CD4-positive, alpha-beta T cell treated with Interleukin-6 for 4 hours (primary cell): ENCODE measurements at regions not wholly inside any gene's neighbourhood (a gene's known extent, or its start where the extent isn't known, plus 50 kb on each side); places are given as distances from the start of the nearest gene placed in this dataset.
"Not testable (repeated sequence)": the region's sequence is repeated elsewhere in the genome, so short reads cannot be mapped to it uniquely, and the experiment has no call there.

Experiments used
- DNase-seq: peaks from one replicate; pipeline ENCODE4 v3.0.0-alpha.2; 2020; ENCODE audit warnings: mixed read lengths

- DNase-seq = no peak
Measured at GRCh38 chr4:137825505-137825904, 293.2 kb upstream of the PCDH18 start.

- no peak for DNase-seq
Measured at GRCh38 chr4:137823007-137823406, 290.7 kb upstream of the PCDH18 start.

GRCh38 chr4:137819964-137820383 lies 287.7 kb upstream of the PCDH18 start:
- no peak for DNase-seq

- no peak for DNase-seq
Measured at GRCh38 chr4:137812258-137812657, 280.0 kb upstream of the PCDH18 start.

- no peak for DNase-seq
Measured at GRCh38 chr4:137806420-137806819, 274.1 kb upstream of the PCDH18 start.

- no peak for DNase-seq
Measured at GRCh38 chr4:137804906-137805495, 272.7 kb upstream of the PCDH18 start.

- DNase-seq = no peak
Measured at GRCh38 chr4:137800861-137801260, 268.6 kb upstream of the PCDH18 start.

GRCh38 chr4:137794764-137795254 lies 262.5 kb upstream of the PCDH18 start:
- no peak for DNase-seq

GRCh38 chr4:137789263-137789662 lies 257.0 kb upstream of the PCDH18 start:
- DNase-seq = not testable (repeated sequence)

GRCh38 chr4:137783923-137784322 lies 251.6 kb upstream of the PCDH18 start:
- not testable (repeated sequence) for DNase-seq

- DNase-seq = no peak
Measured at GRCh38 chr4:137775701-137776100, 243.4 kb upstream of the PCDH18 start.

GRCh38 chr4:137774501-137774900 lies 242.2 kb upstream of the PCDH18 start:
- DNase-seq = no peak

GRCh38 chr4:137768881-137769280 lies 236.6 kb upstream of the PCDH18 start:
- no peak for DNase-seq

- no peak for DNase-seq
Measured at GRCh38 chr4:137768196-137768595, 235.9 kb upstream of the PCDH18 start.

- DNase-seq = no peak
Measured at GRCh38 chr4:137762591-137762990, 230.3 kb upstream of the PCDH18 start.

GRCh38 chr4:137754652-137755471 lies 222.6 kb upstream of the PCDH18 start:
- no peak for DNase-seq

GRCh38 chr4:137749466-137749865 lies 217.2 kb upstream of the PCDH18 start:
- DNase-seq = no peak

GRCh38 chr4:137748616-137749015 lies 216.3 kb upstream of the PCDH18 start:
- DNase-seq = no peak

GRCh38 chr4:137740141-137740540 lies 207.8 kb upstream of the PCDH18 start:
- no peak for DNase-seq

GRCh38 chr4:137739391-137739790 lies 207.1 kb upstream of the PCDH18 start:
- DNase-seq = no peak

GRCh38 chr4:137738375-137738990 lies 206.2 kb upstream of the PCDH18 start:
- DNase-seq = no peak

GRCh38 chr4:137735561-137736104 lies 203.3 kb upstream of the PCDH18 start:
- no peak for DNase-seq
